BJ (cell line): ENCODE measurements at regions not wholly inside any gene's neighbourhood (a gene's known extent, or its start where the extent isn't known, plus 50 kb on each side); places are given as distances from the start of the nearest gene placed in this dataset.

Experiments used
- CTCF ChIA-PET: fragments of 350-600 bp; formaldehyde crosslinking; extraction: SDS; loops from one replicate; lab custom pipeline; 2021; ENCODE audit warnings: antibody characterized with exemption, inconsistent platforms; lab: Yijun Ruan, JAX
- POLR2A ChIA-PET: fragments of 300-600 bp; sonication (Branson Sonifier 250); formaldehyde crosslinking; extraction: SDS; loops from one replicate; lab custom pipeline; 2021; ENCODE audit warnings: antibody characterized with exemption; lab: Charles Lee
- DNase-seq: peaks from one replicate; pipeline ENCODE4 v3.0.0-alpha.2; 2011; ENCODE audit warnings: low read depth
- H3K27me3 ChIP-seq: 2 replicates; pipeline ENCODE4 v1.6.0; 2011; ENCODE audit warnings: low read length; ENCODE audit not compliant: control insufficient read depth, insufficient read depth
- H3K36me3 ChIP-seq: 2 replicates; pipeline ENCODE4 v1.5.1; 2011; ENCODE audit warnings: low read length; ENCODE audit not compliant: control insufficient read depth, insufficient read depth
- H3K4me3 ChIP-seq: 2 replicates; pipeline ENCODE4 v1.5.1; 2011; ENCODE audit warnings: low read depth, mild to moderate bottlenecking, control low read depth, low read length
- CTCF ChIP-seq: IDR thresholded peaks from 2 replicates; pipeline ENCODE4 v1.5.1; 2011; ENCODE audit warnings: low read depth, mild to moderate bottlenecking, control low read depth, inconsistent platforms, low read length, moderate library complexity; ENCODE audit not compliant: insufficient read depth

GRCh38 chr10:117662751-117663540 lies 120.4 kb downstream of the EMX2 start:
- Histone ChIP-seq H3K36me3 (no peaks in the 10 kb centered on the region), H3K27me3 (no peaks in the 10 kb centered on the region), H3K4me3 (no peak overlapping the region)
- DNase-seq, result no peak
- ChIA-PET POLR2A (no interaction called here), CTCF (interaction anchor here (0.5 to 1.7 kb wide), 3 partner anchors 12 to 596 kb away, joined by 3 to 9 read pairs (median 3); no protein-coding TSS in a partner anchor)
- no peak for TF ChIP-seq CTCF

- DNase-seq, result peak; percentile 78
- H3K36me3 ChIP-seq, result no peaks in the 10 kb centered on the region
- ChIA-PET CTCF (interaction anchor here (0.7 to 1.1 kb wide), 2 partner anchors 13 to 595 kb away, joined by 3 read pairs; no protein-coding TSS in a partner anchor), POLR2A (no interaction called here)
- no peak overlapping the region for H3K4me3 ChIP-seq
- no peaks in the 10 kb centered on the region for H3K27me3 ChIP-seq
- TF ChIP-seq CTCF, result no peak
Observed at GRCh38 chr10:117663750-117664149, 121.2 kb downstream of the EMX2 start.

- no peaks in the 10 kb centered on the region for H3K36me3 ChIP-seq
- ChIA-PET POLR2A (no interaction called here), CTCF (interaction anchor here (1.1 kb wide), 1 partner anchor 13 kb away, joined by 3 read pairs; no protein-coding TSS in a partner anchor)
- DNase-seq, result no peak
- no peaks in the 10 kb centered on the region for H3K27me3 ChIP-seq
- H3K4me3 ChIP-seq, result no peak overlapping the region
- TF ChIP-seq CTCF, result no peak
Observed at GRCh38 chr10:117664288-117664687, 121.7 kb downstream of the EMX2 start.

- POLR2A ChIA-PET, result no interaction called here
- CTCF ChIA-PET, result no interaction called here
- DNase-seq, result no peak
- H3K4me3 ChIP-seq, result no peak overlapping the region
- no peaks in the 10 kb centered on the region for H3K27me3 ChIP-seq
- no peaks in the 10 kb centered on the region for H3K36me3 ChIP-seq
- no peak for TF ChIP-seq CTCF
Observed at GRCh38 chr10:117666166-117666565, 123.6 kb downstream of the EMX2 start.

GRCh38 chr10:117666965-117667364 lies 124.4 kb downstream of the EMX2 start:
- Histone ChIP-seq H3K4me3 (no peak overlapping the region), H3K36me3 (no peaks in the 10 kb centered on the region), H3K27me3 (no peaks in the 10 kb centered on the region)
- CTCF ChIA-PET, result no interaction called here
- DNase-seq, result no peak
- POLR2A ChIA-PET, result no interaction called here
- TF ChIP-seq CTCF, result no peak
